Hepatocyte (in vitro differentiated cells): ENCODE measurements at regions not wholly inside any gene's neighbourhood (a gene's known extent, or its start where the extent isn't known, plus 50 kb on each side); places are given as distances from the start of the nearest gene placed in this dataset.

ENCODE experiments used
- CTCF ChIP-seq: fragments of 200-600 bp; sonication (generic); IDR thresholded peaks from 2 replicates; pipeline ENCODE4 v1.5.1; 2016; ENCODE audit warnings: antibody characterized with exemption, mild to moderate bottlenecking; ENCODE audit not compliant: poor library complexity
- EZH2phosphoT487 ChIP-seq: fragments of 200-600 bp; sonication (generic); IDR thresholded peaks from one replicate; pipeline ENCODE4 v1.6.1; 2018; ENCODE audit warnings: antibody characterized with exemption, mild to moderate bottlenecking, low read depth, moderate library complexity; ENCODE audit not compliant: unreplicated experiment, severe bottlenecking

GRCh38 chr20:51902933-51903332, 100.6 kb upstream of the SALL4 start:
- TF ChIP-seq CTCF (no peak), EZH2phosphoT487 (no peak)
